ENCODE measurements at regions not wholly inside any gene's neighbourhood (a gene's known extent, or its start where the extent isn't known, plus 50 kb on each side); places are given as distances from the start of the nearest gene placed in this dataset.

DNA sequence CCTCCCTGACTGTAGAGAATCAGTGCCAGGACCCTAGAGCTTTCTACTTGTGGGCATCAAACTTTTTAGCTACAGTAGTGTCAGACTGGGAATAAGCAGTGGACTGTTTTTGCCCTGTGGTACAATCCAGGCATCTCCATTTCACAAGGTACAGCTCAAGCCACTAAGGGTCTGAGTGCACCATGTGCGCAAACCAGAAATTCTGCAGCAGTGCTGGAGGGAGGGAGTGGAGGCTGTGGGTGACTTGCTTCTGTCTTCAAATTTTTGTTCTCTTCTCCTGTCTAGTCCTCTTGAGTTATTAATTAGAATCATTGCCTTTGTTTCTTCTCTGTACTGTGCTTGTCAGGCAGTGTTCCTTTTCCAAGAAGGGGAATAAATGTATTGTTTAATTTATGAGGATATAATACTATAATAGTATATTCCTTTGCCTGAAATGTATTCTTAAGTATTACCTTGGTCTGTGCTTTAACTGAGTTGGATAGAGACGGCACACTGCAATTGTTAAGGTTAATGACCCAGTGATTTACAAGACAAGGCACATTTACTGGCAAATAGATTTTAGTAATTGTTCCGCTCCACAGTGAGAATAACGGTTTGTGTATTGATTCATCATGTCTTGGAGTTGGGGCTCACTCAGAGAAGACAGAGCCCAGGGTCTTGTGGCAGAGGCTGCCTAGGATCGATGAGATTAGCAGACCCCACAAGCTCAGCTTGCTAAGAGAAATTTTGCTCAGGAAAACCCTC is 390.6 kb upstream of the CFAP20DC start:
- no peak for DNase-seq

DNA sequence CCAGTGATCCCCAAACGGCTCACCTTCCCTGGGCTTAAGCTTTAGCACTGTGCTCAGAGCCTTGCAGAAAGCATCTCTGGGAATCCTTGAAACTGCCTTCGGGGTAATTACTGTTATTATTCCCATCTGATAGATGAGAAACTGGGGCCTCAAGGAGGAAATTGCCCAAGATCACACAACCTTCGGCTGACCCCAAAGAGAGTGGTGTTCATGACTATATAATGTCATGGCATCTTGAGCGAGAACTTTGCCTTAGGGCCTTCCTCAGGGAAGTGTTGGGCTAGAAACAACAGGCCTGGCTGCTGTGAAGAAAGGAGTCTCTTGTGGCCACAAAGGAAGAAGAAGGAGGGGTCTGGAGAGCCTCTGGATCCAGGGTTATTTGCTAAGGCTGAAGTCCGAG is 388.7 kb upstream of the CFAP20DC start:
- no peak for DNase-seq

DNA sequence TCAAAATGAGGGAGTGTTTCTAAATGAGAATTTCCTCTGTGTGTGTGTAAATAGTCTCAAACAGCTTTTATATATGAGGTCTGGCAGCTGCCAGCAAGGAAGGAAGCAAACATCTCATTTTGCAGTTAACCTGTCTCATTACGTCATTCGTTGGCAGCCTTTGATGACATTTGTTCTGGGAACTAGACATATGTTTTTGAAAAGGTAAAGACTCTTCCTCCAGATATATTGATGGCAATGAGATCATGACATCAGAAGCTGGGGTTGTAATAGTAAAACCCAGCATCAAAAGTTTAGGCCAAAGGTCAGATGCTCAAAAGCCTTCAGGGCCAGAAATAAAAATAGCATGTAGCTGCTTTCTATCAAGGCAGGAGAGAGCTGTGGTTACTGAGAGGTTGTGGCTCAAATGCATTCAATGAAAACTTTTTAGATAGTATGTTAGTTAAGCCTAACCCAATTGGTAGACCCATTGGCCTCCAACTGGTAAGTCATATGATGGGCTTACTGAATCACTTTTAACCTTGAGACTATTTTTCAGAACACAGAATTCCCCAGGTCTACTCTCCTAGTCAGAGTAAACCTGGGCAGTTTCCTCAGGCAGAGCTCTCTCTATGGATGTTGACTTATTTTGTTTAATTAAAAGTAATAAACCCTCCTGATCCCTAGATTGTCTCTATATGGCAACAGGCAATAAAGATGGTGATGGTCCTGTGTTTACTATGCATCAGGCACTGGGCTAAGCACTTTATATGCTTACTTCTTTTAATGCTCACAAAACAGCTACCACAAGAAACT is 386.5 kb upstream of the CFAP20DC start:
- DNase-seq = no peak

DNA sequence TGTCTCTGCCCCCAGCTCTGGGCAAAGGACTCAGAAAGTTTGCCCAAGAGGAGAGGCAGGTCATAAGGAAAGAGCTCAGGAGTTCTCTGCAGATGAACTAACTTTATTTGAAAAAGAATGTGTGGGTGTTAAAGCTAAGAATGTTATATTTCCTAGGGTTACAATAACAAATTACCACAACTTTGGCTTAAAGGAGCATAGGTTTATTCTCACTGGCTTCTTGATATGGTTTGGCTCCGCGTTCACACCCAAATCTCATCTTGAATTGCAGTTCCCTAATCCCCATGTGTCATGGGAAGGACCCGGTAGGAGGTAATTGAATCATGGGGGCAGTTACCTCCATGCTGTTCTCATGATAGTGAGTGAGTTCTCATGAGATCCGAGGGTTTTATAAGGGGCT is 383.7 kb upstream of the CFAP20DC start:
- DNase-seq = no peak

DNA sequence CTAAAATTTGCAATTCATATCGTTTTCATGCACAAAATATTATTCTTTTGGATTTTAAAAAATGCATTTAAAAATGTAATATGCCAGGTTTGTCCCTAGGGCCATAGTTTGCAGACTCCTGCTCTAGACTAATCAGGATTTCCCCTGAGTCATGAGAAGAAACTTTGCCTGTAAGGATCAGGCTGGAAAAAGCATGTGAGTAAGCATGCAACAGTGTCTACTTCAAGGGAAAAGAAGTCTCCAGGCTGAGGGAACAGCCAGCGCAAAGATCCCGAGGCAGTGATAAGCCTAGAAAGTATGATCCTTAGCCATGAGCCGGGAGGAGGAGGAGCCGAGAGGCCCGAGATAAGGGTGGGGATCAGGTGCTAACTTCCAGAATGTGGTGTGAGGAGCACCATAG is 382.8 kb upstream of the CFAP20DC start:
- no peak for DNase-seq

GRCh38 chr3:59430341-59430740 is 380.5 kb upstream of the CFAP20DC start:
- no peak for DNase-seq

DNA sequence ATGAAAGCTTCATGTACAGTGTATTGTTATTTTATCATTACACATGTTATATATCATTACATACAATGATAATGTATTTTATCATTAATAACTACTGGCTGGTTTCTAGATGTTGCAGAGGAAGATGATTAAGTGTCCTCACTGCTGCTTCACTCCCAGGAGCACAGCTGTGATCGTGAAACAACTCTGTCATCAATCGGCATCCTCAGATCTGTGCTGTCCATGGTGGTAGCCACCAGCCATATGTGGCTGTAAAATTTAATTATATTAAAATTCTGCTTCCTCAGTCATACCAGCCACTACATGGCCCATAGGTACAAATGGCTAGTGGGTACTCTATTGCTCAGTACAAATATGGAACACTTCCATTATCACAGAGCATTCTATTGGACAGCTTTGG is 379.4 kb upstream of the CFAP20DC start:
- DNase-seq = no peak

DNA sequence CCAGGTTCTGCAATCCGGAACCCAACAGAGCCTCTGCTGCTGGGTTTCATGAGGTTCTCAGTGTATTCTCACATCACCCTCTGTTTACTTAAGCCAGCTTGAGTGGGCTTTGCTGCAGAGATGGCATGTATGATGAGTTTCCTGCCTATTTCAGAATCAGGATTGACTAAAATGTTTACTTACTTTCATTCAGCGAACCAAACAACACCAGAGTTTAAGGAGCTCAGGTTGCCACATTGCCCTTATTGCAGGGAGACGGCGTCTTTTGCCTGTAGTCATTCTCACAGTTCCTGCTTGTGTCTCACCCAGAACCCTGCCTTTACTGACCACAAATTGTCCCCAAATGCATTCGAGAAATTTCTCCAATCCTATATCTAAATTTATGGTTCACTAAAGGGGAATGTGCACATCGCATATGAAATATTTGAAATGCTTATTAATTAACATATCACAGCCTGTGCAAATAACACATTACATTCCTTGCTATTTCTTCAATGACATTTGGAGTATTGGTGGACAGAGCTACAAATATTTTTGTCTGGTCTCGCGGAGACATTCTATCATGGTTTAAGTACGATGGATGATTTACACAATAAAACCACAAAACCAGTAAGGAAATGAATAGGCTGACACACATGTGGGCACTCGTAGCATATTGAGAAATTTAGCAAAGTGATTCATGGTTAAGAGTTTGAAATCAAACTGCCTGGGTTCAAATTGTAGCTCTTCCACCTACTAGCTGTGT is 377.2 kb upstream of the CFAP20DC start:
- no peak for DNase-seq

DNA sequence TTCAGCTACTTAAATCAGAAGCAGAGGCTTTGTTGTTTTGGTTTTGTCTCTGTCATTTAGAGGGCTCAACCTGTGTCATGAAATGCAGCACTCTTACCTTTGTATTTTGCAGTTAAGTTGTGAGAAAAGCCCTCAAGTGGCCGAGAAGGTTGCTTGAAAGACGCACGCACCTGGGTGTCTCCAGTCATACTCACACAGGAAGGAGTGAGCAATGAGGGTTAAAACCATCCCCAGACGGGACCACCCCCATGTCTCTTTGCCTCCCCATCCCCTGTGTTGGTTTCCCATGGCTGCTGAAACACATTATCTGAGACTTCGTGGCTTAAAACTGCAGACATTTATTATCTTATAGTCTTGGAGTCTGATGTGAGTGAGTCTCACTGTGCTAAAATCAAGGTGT is 376.1 kb upstream of the CFAP20DC start:
- peak; percentile 47 for DNase-seq

DNA sequence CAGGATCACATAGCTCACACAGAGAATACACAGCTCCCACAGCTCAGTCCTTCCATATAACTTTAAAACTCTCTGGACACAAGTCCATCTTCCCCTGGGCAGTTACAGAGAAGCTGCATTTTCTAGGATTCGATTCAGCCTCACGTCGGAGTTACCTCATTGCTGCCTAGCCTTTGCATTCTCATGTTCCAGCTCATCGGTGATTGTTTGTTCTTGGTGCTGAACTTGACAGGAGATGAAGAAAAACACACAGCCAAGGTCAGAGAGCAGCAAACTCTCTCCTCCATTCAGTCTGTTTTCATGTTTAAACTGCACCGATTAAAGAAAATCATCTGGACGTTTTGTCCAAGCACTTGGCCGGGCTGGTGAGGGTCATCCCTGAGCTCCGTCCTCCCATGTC is 375.5 kb upstream of the CFAP20DC start:
- DNase-seq = no peak

GRCh38 chr3:59424268-59425010 is 374.6 kb upstream of the CFAP20DC start:
- peak; percentile 10 for DNase-seq

DNA sequence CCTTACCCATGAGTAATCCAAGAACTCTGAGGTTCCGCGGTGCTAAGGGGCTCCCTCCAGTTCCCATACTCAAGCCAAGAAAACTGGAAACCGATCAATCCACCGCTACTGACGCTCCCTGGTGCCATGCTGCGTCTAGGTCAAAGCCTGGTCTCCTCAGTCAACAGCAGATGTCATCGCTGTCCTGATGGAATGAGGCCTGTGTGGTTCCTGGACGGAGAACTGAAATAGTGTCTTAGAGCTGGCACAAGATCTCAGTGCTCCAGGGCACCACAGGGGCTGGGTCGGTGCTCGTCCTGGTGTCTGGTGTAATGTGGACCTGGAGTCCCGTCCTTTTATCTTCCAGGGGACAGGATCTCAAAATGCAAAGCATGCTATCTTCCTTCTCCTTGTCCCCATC is 373.9 kb upstream of the CFAP20DC start:
- DNase-seq = no peak

GRCh38 chr3:59422312-59422711 is 372.5 kb upstream of the CFAP20DC start:
- no peak for DNase-seq

GRCh38 chr3:59418836-59419235 is 369.0 kb upstream of the CFAP20DC start:
- no peak for DNase-seq

DNA sequence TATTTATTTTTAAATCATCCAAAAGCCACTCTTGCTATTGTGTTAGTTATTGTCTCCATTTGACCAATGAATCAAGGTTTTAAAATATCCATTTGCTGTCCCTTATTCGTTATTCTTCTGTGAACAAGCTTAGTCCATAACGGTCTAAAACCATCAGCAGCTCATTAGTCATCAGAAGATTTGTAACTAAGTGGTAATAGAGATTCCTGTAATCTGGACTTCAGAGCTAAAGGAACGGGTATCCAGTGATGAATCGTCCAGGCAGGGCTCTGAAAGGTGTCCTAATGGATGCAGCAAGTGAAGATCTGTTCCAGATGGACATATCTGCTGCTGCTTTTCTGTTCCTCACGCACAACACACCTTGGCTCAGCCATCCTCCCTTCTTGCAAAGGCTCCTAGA is 362.7 kb upstream of the CFAP20DC start:
- no peak for DNase-seq

- no peak for DNase-seq
These were observed 361.9 kb upstream of the CFAP20DC start for GRCh38 chr3:59411694-59412093.

DNA sequence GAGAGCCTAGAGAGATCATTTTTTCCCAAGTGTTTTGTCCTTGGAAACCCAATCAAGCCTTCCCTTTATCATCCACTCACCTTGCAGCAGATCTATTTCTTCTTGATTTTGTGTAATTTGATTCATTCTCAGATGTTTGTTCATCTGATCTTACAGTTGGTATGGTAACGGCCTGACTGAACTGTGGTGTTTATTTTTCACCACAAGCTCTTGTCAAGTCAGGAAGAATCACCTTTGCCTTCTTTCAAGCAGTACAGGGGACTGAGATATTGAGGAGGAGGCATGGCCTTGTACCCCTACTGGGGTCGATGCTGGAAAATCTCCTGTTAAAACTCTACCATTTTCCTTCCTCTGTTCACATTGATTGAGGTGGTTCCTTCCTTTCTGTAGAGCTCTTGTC is 361.4 kb upstream of the CFAP20DC start:
- DNase-seq = no peak

- no peak for DNase-seq
These were observed 358.3 kb upstream of the CFAP20DC start for GRCh38 chr3:59408047-59408624.

DNA sequence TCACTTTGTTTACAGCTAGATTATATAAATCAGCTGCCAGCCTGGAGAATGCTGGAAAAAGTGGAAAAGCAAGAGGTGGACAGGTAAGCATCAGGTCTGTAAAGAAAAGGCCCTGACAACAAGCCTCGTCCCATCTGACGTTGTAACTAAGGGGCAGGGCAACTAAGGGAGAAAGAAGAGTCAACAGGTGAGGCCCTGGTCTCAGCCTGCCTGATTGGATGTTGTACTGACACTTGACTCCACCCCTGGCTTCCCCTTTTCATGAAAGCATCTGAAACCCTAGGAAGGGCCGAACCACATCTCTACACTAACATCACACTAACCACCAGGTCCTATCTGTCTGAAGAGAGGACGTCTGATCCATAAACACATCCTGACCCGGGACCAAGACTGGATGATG is 357.6 kb upstream of the CFAP20DC start:
- no peak for DNase-seq

GRCh38 chr3:59406943-59407342 is 357.1 kb upstream of the CFAP20DC start:
- DNase-seq = no peak

GRCh38 chr3:59404851-59405250 is 355.0 kb upstream of the CFAP20DC start:
- no peak for DNase-seq

DNA sequence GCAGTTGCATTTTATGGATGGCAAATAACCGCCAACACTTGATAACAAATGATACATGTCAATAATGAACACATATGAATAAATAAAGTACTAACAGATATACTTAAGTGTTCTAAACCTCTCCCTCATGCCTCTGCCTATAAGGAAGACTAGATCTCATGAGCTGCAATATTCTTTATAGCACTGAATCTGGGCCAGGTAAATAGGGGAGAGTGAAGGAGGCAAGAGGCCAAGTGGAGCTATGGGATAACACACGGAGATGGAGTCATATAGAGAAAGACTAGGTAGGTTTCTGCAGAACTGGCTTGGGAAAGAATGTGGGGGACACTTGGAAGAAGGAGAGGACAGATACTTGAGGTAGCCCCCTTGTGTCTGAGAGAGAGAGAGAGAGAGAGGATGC is 354.2 kb upstream of the CFAP20DC start:
- DNase-seq = no peak

GRCh38 chr3:59401924-59402323 is 352.1 kb upstream of the CFAP20DC start:
- no peak for DNase-seq

All from activated gamma-delta T cell treated with Interleukin-2 at 50 U/mL for 16 hours (primary cell).